HepG2 (cell line): ENCODE measurements at regions not wholly inside any gene's neighbourhood (a gene's known extent, or its start where the extent isn't known, plus 50 kb on each side); places are given as distances from the start of the nearest gene placed in this dataset.

Experiments
- ATAC-seq: fragments of 200-7000 bp; cut with Tn5 transposase; 3 replicates; pipeline ENCODE4 v1.9.1; 2020; ENCODE audit warnings: mild to moderate bottlenecking, moderate library complexity
- BruUV-seq: library from RNA; stranded (reverse); fragments of 400-500 nt; replicated peaks from 2 replicates; lab custom pipeline; 2021; lab: Mats Ljungman, UMichigan
- CTCF ChIA-PET: fragments of 300-600 bp; formaldehyde crosslinking; extraction: SDS; loops from one replicate; lab custom pipeline; 2021; ENCODE audit warnings: low total read pairs, inconsistent platforms, low intra/inter-chr PET ratio; lab: Yijun Ruan, JAX
- POLR2A ChIA-PET: fragments of 350-600 bp; sonication (Branson Sonifier 250); formaldehyde crosslinking; loops from one replicate; lab custom pipeline; 2020; ENCODE audit warnings: antibody characterized with exemption, inconsistent platforms; lab: Yijun Ruan, JAX
- DNase-seq: peaks from one replicate; pipeline ENCODE4 v3.0.0-alpha.2; 2015; ENCODE audit warnings: low spot score
- FAIRE-seq: peaks from 3 replicates; lab custom pipeline; 2011; peaks lifted over from hg19 to GRCh38; lab: Jason Lieb, UNC
- H2AFZ ChIP-seq: one replicate; pipeline ENCODE4 v1.6.1; 2011; ENCODE audit warnings: low read length, inconsistent platforms
- H3K27ac ChIP-seq: fragments of 300-600 bp; 3 replicates; pipeline ENCODE4 v1.8.0; 2011; ENCODE audit warnings: mixed run types, mild to moderate bottlenecking, mixed read lengths, low read length, inconsistent platforms; ENCODE audit not compliant: insufficient read depth; ENCODE audit errors: extremely low read length
- H3K27me3 ChIP-seq, 2 experiments: fragments of 200-600 bp in 1 of 2; 2 replicates in 1 of 2; 3 replicates in 1 of 2; pipeline versions ENCODE4 v1.6.0 to v1.8.0; 2011; ENCODE audit warnings: low read length in 2 of 2, mild to moderate bottlenecking in 2 of 2, moderate library complexity in 2 of 2, inconsistent platforms in 1 of 2; ENCODE audit not compliant: insufficient read depth in 2 of 2, control insufficient read depth in 1 of 2
- H3K36me3 ChIP-seq, 2 experiments: fragments of 200-600 bp in 1 of 2; replicated peaks in 1 of 2; 2 replicates in 1 of 2; 3 replicates in 1 of 2; pipeline versions ENCODE4 v1.5.1 to v1.8.0; 2011; ENCODE audit warnings: low read length in 2 of 2, inconsistent platforms in 1 of 2; ENCODE audit not compliant: insufficient read depth in 2 of 2, control insufficient read depth in 1 of 2
- H3K4me1 ChIP-seq: 2 replicates; pipeline ENCODE4 v1.5.1; 2012; ENCODE audit warnings: low read length, inconsistent platforms; ENCODE audit not compliant: insufficient read depth
- H3K4me2 ChIP-seq: 2 replicates; pipeline ENCODE4 v1.6.0; 2011; ENCODE audit warnings: low read depth, low read length, inconsistent platforms
- H3K4me3 ChIP-seq, 3 experiments: fragments of 200-600 bp in 1 of 3; sonication (generic), shearing (Covaris generic) in 1 of 3; replicated peaks in 1 of 3; 2 replicates each; pipeline ENCODE4 v1.5.1; 2011 to 2016; ENCODE audit warnings: low read length in 3 of 3, inconsistent platforms in 2 of 3, low read depth in 2 of 3, mild to moderate bottlenecking in 2 of 3, control low read depth in 1 of 3, mixed read lengths in 1 of 3; ENCODE audit not compliant: insufficient read depth in 1 of 3
- H3K79me2 ChIP-seq: one replicate; pipeline ENCODE4 v1.6.1; 2011; ENCODE audit warnings: low read length, inconsistent platforms; ENCODE audit not compliant: insufficient read depth
- H3K9ac ChIP-seq: 2 replicates; pipeline ENCODE4 v1.6.0; 2011; ENCODE audit warnings: mild to moderate bottlenecking, low read depth, low read length, inconsistent platforms; ENCODE audit not compliant: insufficient read depth
- H3K9me3 ChIP-seq: 2 replicates; pipeline ENCODE4 v1.5.1; 2012; ENCODE audit warnings: mild to moderate bottlenecking, low read length
- H4K20me1 ChIP-seq: 2 replicates; pipeline ENCODE4 v1.6.0; 2011; ENCODE audit warnings: inconsistent platforms, mild to moderate bottlenecking, low read length, moderate library complexity; ENCODE audit not compliant: insufficient read depth
- CHCHD3 ChIP-seq: sonication (generic); formaldehyde crosslinking; IDR thresholded peaks from 2 replicates; pipeline ENCODE4 v1.8.0; 2022; ENCODE audit warnings: mild to moderate bottlenecking, missing genetic modification reagents, moderate library complexity
- EZH2 ChIP-seq: conservative IDR thresholded peaks from 2 replicates; pipeline ENCODE4 v1.6.1; 2012; ENCODE audit warnings: mild to moderate bottlenecking, low read depth, low read length, moderate library complexity
- GATA4 ChIP-seq: sonication (generic); IDR thresholded peaks from 2 replicates; pipeline ENCODE4 v1.6.1; 2016; ENCODE audit warnings: antibody characterized with exemption, low read depth, borderline replicate concordance
- HNRNPLL ChIP-seq: fragments of 200-400 bp; formaldehyde crosslinking; IDR thresholded peaks from 2 replicates; pipeline ENCODE4 v1.6.1; 2017; ENCODE audit warnings: mild to moderate bottlenecking, low read depth, low read length; ENCODE audit not compliant: poor library complexity, severe bottlenecking
- MAFF ChIP-seq: IDR thresholded peaks from 2 replicates; pipeline ENCODE4 v1.6.1; 2011; ENCODE audit warnings: low read depth, low read length, improper control_type of control experiment
- MAFK ChIP-seq, 2 experiments: IDR thresholded peaks in 1 of 2; conservative IDR thresholded peaks in 1 of 2; 2 replicates each; pipeline ENCODE4 v1.6.1; 2011; ENCODE audit warnings: improper control_type of control experiment in 2 of 2, low read length in 2 of 2
- MEIS2 ChIP-seq: sonication (generic); formaldehyde crosslinking; IDR thresholded peaks from 2 replicates; pipeline ENCODE4 v1.9.0; 2021; ENCODE audit warnings: mild to moderate bottlenecking, missing genetic modification reagents
- NCOA2 ChIP-seq: sonication (generic); formaldehyde crosslinking; IDR thresholded peaks from 2 replicates; pipeline ENCODE4 v1.8.0; 2022; ENCODE audit warnings: inconsistent platforms
- NFE2L2 ChIP-seq: fragments of 150-350 bp; IDR thresholded peaks from 2 replicates; pipeline ENCODE4 v1.6.1; 2014; ENCODE audit warnings: low read length
- ZNF616 ChIP-seq: sonication (generic); formaldehyde crosslinking; IDR thresholded peaks from 2 replicates; pipeline ENCODE4 v1.5.0; 2020; ENCODE audit warnings: low read depth, mild to moderate bottlenecking, missing genetic modification reagents
- ZNF781 ChIP-seq: sonication (generic); formaldehyde crosslinking; IDR thresholded peaks from 2 replicates; pipeline ENCODE4 v1.5.1; 2020; ENCODE audit warnings: borderline replicate concordance, mild to moderate bottlenecking, missing genetic modification reagents; ENCODE audit errors: not compliant biosample characterization
- whole genome bisulfite sequencing: methylation state at CpG from one replicate; pipeline ENCODE4 v1.1.6; 2017; ENCODE audit warnings: low lambda C conversion rate; 5-methylcytosine and 5-hydroxymethylcytosine counted together
- in situ Hi-C: cut with HindIII; loops from 2 replicates; pipeline ENCODE4 v1.10.0; 2017; ENCODE audit warnings: low pct_unique_long_range_greater_than_20kb; ENCODE audit not compliant: extremely low pct_ligation_motif_present
- intact Hi-C: fragments of 100-400 bp; cut with micrococcal nuclease; formaldehyde crosslinking; loops from one replicate; pipeline ENCODE4 v1.10.0; 2022; ENCODE audit not compliant: unreplicated experiment
- TF ChIP-seq, protein P1 (sequence below): sonication (generic); formaldehyde crosslinking; IDR thresholded peaks from 2 replicates; pipeline ENCODE4 v1.8.0; 2022; ENCODE audit warnings: mild to moderate bottlenecking, missing genetic modification reagents, borderline replicate concordance

GRCh38 chr12:60337839-60338549, 742.2 kb downstream of the SLC16A7 start:
- BruUV-seq = no TSS peak
- TF ChIP-seq NFE2L2 = peak; percentile 37; the same call in 1 of the 2 replicates
- TF ChIP-seq NCOA2 (CRISPR knock-in tag) = no peak
- TF ChIP-seq MAFF = peak; percentile 62
- TF ChIP-seq MAFK (conservative IDR thresholded peaks at IDR 0.05 in 1 of 2, IDR thresholded peaks at IDR 0.05 in 1 of 2; ENCODE audit: low read length in 2 of 2) = peak; percentile 58 to 67; a peak in 2 of 4 replicates
- FAIRE-seq (no peak), ATAC-seq (no peak), DNase-seq (no peak)
- no peak overlapping the region for H3K9ac ChIP-seq
- H3K4me1 ChIP-seq = no peaks in the 10 kb centered on the region
- no peak overlapping the region for H2AFZ ChIP-seq
- ChIA-PET POLR2A (no interaction called here), CTCF (no interaction called here)
- no peaks in the 10 kb centered on the region for H3K79me2 ChIP-seq
- no peaks in the 10 kb centered on the region for H3K36me3 ChIP-seq
- no peaks in the 10 kb centered on the region for H4K20me1 ChIP-seq
- in situ Hi-C loops (no loop called here), intact Hi-C loops (no loop called here)
- WGBS = 3% methylated on average over 5 of the region's 5 CpGs
- H3K4me2 ChIP-seq = no peak overlapping the region
- H3K27me3 ChIP-seq = no peaks in the 10 kb centered on the region
- no peak overlapping the region for H3K27ac ChIP-seq
- no peak overlapping the region for H3K4me3 ChIP-seq
- H3K9me3 ChIP-seq = no peaks in the 10 kb centered on the region

- in situ Hi-C loops (no loop called here), intact Hi-C loops (no loop called here)
- H3K4me1 ChIP-seq = no peaks in the 10 kb centered on the region
- FAIRE-seq (no peak), DNase-seq (no peak), ATAC-seq (no peak)
- H3K36me3 ChIP-seq = no peaks in the 10 kb centered on the region
- WGBS = 0% methylated on average over 1 of the region's 1 CpG
- H3K9me3 ChIP-seq = peaks cover 5% of the 10 kb centered on the region; the same call in 1 of the 2 replicates
- TF ChIP-seq ZNF616 (CRISPR knock-in tag) = no peak
- TF ChIP-seq NCOA2 (CRISPR knock-in tag) = no peak
- no peak for TF ChIP-seq ZNF781 (CRISPR knock-in tag)
- TF ChIP-seq CHCHD3 (CRISPR knock-in tag) = no peak
- no peak for TF ChIP-seq GATA4
- TF ChIP-seq, protein P1, sequence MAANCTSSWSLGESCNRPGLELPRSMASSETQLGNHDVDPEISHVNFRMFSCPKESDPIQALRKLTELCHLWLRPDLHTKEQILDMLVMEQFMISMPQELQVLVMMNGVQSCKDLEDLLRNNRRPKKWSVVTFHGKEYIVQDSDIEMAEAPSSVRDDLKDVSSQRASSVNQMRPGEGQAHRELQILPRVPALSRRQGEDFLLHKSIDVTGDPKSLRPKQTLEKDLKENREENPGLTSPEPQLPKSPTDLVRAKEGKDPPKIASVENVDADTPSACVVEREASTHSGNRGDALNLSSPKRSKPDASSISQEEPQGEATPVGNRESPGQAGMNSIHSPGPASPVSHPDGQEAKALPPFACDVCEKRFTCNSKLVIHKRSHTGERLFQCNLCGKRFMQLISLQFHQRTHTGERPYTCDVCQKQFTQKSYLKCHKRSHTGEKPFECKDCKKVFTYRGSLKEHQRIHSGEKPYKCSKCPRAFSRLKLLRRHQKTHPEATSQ (CRISPR knock-in tag) = no peak
- no peak for TF ChIP-seq MEIS2 (CRISPR knock-in tag)
- TF ChIP-seq EZH2 = no peak
- no peak for TF ChIP-seq HNRNPLL
- no TSS peak for BruUV-seq
- no peaks in the 10 kb centered on the region for H3K27me3 ChIP-seq
- POLR2A ChIA-PET = no interaction called here
- H2AFZ ChIP-seq = no peak overlapping the region
- H3K4me3 ChIP-seq = no peak overlapping the region
- H3K79me2 ChIP-seq = no peaks in the 10 kb centered on the region
- no peak overlapping the region for H3K9ac ChIP-seq
- no peak overlapping the region for H3K27ac ChIP-seq
- H3K4me2 ChIP-seq = no peak overlapping the region
- CTCF ChIA-PET = no interaction called here
- no peaks in the 10 kb centered on the region for H4K20me1 ChIP-seq
Observed at GRCh38 chr12:60345442-60345841, 749.6 kb downstream of the SLC16A7 start.
